AG10803 (cell line): ENCODE measurements at regions not wholly inside any gene's neighbourhood (a gene's known extent, or its start where the extent isn't known, plus 50 kb on each side); places are given as distances from the start of the nearest gene placed in this dataset.
"Not testable (repeated sequence)": the region's sequence is repeated elsewhere in the genome, so short reads cannot be mapped to it uniquely, and the experiment has no call there.

Experiments
- DNase-seq: peaks from one replicate; pipeline ENCODE4 v3.0.0; 2010; ENCODE audit warnings: low read depth
- H3K4me3 ChIP-seq: 2 replicates; pipeline ENCODE4 v1.5.1; 2011; ENCODE audit warnings: mild to moderate bottlenecking, low read length, control low read depth
- TF ChIP-seq, protein P1 (sequence below): conservative IDR thresholded peaks from 2 replicates; pipeline ENCODE4 v1.5.1; 2011; ENCODE audit warnings: mild to moderate bottlenecking, low read length, control low read depth, inconsistent platforms

DNA sequence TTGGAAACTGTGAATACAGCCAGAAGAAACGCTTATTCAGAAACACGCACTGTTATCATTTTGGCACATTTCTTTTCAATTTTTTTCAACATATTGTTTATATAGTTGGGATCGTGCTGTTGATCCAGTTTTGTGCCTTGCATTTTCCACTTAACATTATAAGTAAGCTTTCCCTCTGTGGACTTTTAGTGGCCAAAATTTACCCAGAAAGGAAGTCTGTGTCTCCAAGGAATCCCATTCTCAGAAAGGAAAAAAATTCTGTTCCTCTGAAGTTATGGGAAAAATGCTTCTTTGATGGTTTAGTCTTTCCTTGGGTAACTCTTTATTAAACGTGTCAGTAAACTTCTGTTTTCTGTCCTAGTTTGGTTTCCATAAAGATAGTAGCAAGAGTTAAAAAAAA is 280.0 kb downstream of the REEP3 start:
- TF ChIP-seq, protein P1, sequence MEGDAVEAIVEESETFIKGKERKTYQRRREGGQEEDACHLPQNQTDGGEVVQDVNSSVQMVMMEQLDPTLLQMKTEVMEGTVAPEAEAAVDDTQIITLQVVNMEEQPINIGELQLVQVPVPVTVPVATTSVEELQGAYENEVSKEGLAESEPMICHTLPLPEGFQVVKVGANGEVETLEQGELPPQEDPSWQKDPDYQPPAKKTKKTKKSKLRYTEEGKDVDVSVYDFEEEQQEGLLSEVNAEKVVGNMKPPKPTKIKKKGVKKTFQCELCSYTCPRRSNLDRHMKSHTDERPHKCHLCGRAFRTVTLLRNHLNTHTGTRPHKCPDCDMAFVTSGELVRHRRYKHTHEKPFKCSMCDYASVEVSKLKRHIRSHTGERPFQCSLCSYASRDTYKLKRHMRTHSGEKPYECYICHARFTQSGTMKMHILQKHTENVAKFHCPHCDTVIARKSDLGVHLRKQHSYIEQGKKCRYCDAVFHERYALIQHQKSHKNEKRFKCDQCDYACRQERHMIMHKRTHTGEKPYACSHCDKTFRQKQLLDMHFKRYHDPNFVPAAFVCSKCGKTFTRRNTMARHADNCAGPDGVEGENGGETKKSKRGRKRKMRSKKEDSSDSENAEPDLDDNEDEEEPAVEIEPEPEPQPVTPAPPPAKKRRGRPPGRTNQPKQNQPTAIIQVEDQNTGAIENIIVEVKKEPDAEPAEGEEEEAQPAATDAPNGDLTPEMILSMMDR = no peak
- H3K4me3 ChIP-seq = no peak overlapping the region
- no peak for DNase-seq

DNA sequence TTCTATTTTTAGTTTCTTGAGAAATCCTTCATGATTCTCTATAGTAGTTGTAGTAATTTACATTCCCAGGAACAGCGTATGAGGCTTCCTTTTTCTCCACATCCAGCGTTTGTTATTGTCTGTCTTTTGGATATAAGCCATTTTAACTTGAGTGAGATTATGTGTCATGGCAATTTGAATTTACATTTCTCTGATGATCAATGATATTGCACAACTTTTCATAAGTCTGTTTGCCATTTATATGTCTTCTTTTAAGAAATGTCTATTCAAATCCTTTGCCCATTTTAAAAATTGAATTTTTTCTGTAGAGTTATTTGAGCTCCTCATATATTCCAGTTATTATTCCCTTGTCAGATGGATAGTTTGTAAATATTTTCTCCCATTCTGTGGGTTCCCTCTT is 285.1 kb downstream of the REEP3 start:
- H3K4me3 ChIP-seq = no peak overlapping the region
- TF ChIP-seq, protein P1 = no peak
- DNase-seq = no peak

DNA sequence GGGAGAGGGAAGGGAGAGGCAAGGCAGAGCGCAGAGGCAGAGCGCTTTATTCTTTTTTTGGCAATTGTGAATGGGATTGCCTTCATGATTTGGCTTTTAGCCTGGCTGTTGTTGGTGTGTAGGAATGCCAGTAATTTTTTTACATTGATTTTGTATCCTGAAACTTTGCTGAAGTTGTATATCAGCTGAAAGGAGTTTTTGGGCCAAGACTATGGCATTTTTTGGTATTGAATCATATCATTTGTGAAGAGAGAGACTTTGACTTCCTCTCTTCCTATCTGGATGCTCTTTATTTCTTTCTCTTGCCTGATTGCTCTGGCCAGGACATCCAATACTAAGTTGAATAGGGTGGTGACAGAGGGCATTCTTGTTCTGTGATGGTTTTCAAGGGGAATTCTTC is 291.3 kb downstream of the REEP3 start:
- H3K4me3 ChIP-seq = no peak overlapping the region
- peak; percentile 68 for DNase-seq
- TF ChIP-seq, protein P1 = no peak

DNA sequence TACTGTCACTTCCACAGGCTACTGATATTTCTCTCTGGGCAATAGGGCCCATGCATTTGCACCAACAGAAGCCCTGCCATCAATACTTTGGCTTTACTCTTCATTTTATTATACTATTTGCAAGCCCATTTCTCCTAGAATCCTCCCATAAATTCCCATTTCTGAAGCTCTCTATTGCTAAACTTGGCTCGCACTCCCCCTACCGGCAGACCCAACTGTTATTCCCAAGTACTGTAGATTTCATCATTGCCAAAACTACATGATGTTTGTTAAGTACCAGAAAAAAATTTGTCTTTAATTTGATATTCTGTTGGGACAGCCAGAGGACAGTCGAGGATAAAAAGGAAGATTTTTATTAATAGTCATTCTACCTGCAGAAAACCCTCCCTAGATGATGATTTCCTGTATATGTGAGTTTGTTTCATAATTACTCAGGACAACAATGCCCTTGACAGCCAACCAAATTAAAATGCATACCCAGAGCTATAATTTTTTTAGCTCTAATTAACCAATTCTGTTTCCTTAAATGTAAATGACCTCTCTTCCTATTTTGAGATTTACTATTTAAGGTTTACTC is 298.6 kb downstream of the REEP3 start:
- peak; percentile 78 for DNase-seq
- TF ChIP-seq, protein P1 = peak; percentile 92
- H3K4me3 ChIP-seq = no peak overlapping the region

DNA sequence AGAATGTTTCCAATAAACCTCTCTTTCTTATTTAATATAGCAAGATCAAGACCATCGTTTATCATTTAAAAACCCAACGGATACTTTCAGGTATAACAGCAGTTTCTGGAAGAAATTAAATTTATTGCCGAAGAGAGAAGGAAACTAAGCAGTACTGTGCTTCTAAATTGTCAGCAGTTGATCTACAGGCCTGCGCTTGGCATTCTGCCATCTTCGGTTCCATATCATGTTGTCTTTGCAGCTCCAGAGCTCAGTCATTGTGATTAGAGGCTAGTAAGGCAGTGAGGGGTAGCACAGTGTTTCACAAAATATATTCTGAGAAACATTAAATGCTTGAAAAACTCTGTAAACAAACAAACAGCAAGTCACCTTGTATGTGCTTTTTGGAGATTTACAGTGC is 301.3 kb downstream of the REEP3 start:
- no peak for DNase-seq
- TF ChIP-seq, protein P1 = no peak
- H3K4me3 ChIP-seq = no peak overlapping the region

DNA sequence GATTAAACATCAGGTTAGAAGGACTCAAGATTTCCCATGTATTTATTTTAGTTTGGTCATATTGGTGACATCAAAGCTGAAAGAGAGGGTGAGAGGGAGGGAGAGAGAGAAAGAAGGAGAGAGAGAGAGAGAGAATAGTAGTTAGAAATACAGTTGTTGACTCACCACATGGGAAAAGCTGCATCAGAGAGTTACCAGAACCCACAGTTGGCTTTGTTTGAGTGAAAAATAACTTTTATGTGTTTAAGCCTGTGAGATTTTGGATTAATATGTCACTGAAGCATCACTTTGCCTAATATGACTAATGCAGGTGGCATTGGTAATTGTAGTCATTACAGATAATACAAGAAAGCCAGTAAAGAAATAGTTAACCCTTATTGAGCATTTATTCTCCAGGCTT is 303.9 kb downstream of the REEP3 start:
- H3K4me3 ChIP-seq = no peak overlapping the region
- TF ChIP-seq, protein P1 = no peak
- peak; percentile 16 for DNase-seq

DNA sequence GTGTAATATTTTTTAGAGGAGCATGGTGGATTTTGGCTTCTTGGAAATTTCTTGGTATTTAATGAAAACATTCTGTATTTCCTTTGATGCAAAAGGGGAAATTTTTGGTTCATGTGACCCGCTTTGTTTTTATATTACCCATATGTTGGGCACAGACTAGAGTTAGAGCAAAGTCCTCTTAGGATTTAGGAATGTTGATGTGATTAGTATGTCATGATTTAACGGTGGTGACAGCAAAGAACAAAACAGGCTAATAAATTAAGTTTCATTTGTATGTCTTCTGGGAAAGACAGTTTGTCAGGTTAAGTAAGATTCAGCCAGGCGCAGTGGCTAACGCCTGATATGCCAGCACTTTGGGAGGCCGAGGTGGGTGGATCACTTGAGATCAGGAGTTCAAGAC is 304.6 kb downstream of the REEP3 start:
- no peak for DNase-seq
- TF ChIP-seq, protein P1 = no peak
- H3K4me3 ChIP-seq = no peak overlapping the region

DNA sequence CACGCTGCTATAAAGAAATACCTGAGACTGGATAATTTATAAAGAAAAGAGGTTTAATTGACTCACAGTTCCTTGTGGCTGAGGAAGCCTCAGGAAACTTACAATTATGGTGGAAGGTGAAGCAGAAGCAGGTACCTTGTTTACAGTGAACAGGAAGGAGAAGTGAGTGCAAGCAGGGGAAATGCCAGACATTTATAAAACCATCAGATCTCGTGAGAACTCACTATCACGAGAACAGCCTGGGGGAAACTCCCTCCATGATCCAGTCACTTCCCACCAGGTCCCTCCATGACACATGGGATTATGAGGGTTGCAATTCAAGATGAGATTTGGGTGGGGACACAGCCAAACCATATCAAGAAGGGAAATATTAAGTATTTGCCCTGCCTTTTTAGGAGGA is 305.8 kb downstream of the REEP3 start:
- not testable (repeated sequence) for H3K4me3 ChIP-seq, DNase-seq
